OCI-LY1 (cell line): ENCODE measurements at regions not wholly inside any gene's neighbourhood (a gene's known extent, or its start where the extent isn't known, plus 50 kb on each side); places are given as distances from the start of the nearest gene placed in this dataset.

Experiments used
- H2AFZ ChIP-seq: fragments of 200-600 bp; sonication (generic), shearing (Covaris generic); 2 replicates; pipeline ENCODE4 v1.6.0; 2014; ENCODE audit warnings: antibody characterized with exemption, mild to moderate bottlenecking, low read length
- H3F3A ChIP-seq: fragments of 200-600 bp; sonication (generic), shearing (Covaris generic); 2 replicates; pipeline ENCODE4 v1.6.0; 2014; ENCODE audit warnings: mild to moderate bottlenecking, antibody characterized with exemption, low read length, moderate library complexity; ENCODE audit not compliant: insufficient read depth
- H3K27ac ChIP-seq: fragments of 200-600 bp; sonication (generic); 2 replicates; pipeline ENCODE4 v1.5.1; 2014; ENCODE audit warnings: low read length, mixed run types, mild to moderate bottlenecking, low read depth; ENCODE audit not compliant: poor library complexity, severe bottlenecking
- H3K27me3 ChIP-seq: fragments of 200-600 bp; sonication (generic); 2 replicates; pipeline ENCODE4 v1.6.0; 2014; ENCODE audit warnings: antibody characterized with exemption, mild to moderate bottlenecking, low read length, moderate library complexity; ENCODE audit not compliant: insufficient read depth
- H3K36me3 ChIP-seq: fragments of 200-600 bp; sonication (generic); 2 replicates; pipeline ENCODE4 v1.6.1; 2014; ENCODE audit warnings: mild to moderate bottlenecking, antibody characterized with exemption, low read length, moderate library complexity, mixed read lengths; ENCODE audit not compliant: insufficient read depth
- H3K4me1 ChIP-seq: fragments of 200-600 bp; sonication (generic); 2 replicates; pipeline ENCODE4 v1.5.1; 2014; ENCODE audit warnings: mild to moderate bottlenecking, low read length, moderate library complexity; ENCODE audit not compliant: insufficient read depth, severe bottlenecking
- H3K4me2 ChIP-seq: fragments of 200-600 bp; sonication (generic), shearing (Covaris generic); 2 replicates; pipeline ENCODE4 v1.6.1; 2014; ENCODE audit warnings: low read length
- H3K4me3 ChIP-seq: fragments of 200-600 bp; sonication (generic); 2 replicates; pipeline ENCODE4 v1.5.1; 2014; ENCODE audit warnings: low read length, low read depth, mild to moderate bottlenecking, mixed read lengths; ENCODE audit not compliant: poor library complexity, severe bottlenecking
- H3K79me2 ChIP-seq: fragments of 200-600 bp; shearing (Covaris generic); 2 replicates; pipeline ENCODE4 v1.6.1; 2016; ENCODE audit warnings: mixed run types, low read length, mixed read lengths; ENCODE audit not compliant: insufficient read depth
- H3K9ac ChIP-seq: fragments of 200-600 bp; sonication (generic), shearing (Covaris generic); 2 replicates; pipeline ENCODE4 v1.6.1; 2014; ENCODE audit warnings: mild to moderate bottlenecking, low read length, mixed read lengths
- H3K9me2 ChIP-seq: fragments of 200-600 bp; sonication (generic), shearing (Covaris generic); 2 replicates; pipeline ENCODE4 v1.6.1; 2014; ENCODE audit warnings: low read depth, mild to moderate bottlenecking, low read length, mixed read lengths
- H3K9me3 ChIP-seq: fragments of 200-600 bp; shearing (Covaris generic); 2 replicates; pipeline ENCODE4 v1.6.1; 2014; ENCODE audit warnings: low read length, mixed read lengths
- H4K20me1 ChIP-seq: fragments of 200-600 bp; sonication (generic), shearing (Covaris generic); 2 replicates; pipeline ENCODE4 v1.6.0; 2016; ENCODE audit warnings: mild to moderate bottlenecking, low read length; ENCODE audit not compliant: insufficient read depth
- EZH2 ChIP-seq: fragments of 200-600 bp; sonication (generic), shearing (Covaris generic); IDR thresholded peaks from 2 replicates; pipeline ENCODE4 v1.8.0; 2017; ENCODE audit warnings: borderline replicate concordance, mixed run types, mild to moderate bottlenecking, antibody characterized with exemption, low read length, moderate library complexity, mixed read lengths
- TF ChIP-seq, protein P1 (sequence below): fragments of 200-600 bp; sonication (generic), shearing (Covaris generic); IDR thresholded peaks from 2 replicates; pipeline ENCODE4 v1.5.1; 2017; ENCODE audit warnings: mild to moderate bottlenecking, antibody characterized with exemption, low read length, moderate library complexity, mixed read lengths

DNA sequence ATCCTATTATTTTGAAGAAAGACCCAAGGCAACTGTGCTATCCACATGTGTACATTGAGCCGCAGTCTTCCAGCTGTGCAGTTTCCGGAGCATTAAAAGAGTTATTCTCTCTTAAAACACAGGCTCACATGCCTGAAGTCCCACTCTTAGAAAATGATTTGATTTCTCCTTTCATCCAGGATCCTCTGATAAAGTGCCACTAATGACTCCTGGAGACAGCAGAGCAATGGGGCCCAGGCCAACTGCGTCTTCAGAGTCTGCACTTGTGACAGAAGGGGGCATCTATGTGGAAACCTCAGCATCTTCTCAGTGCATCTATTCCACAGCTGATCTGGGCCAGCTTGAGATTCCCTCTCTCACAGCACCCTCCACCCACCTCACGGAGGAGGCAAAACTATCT lies 482.1 kb upstream of the AKR1E2 start:
- no peaks in the 10 kb centered on the region for H3K36me3 ChIP-seq
- H3K9me2 ChIP-seq: no peaks in the 10 kb centered on the region
- H3F3A ChIP-seq: no peaks in the 10 kb centered on the region
- no peaks in the 10 kb centered on the region for H3K9me3 ChIP-seq
- H3K4me2 ChIP-seq: no peak overlapping the region
- no peaks in the 10 kb centered on the region for H4K20me1 ChIP-seq
- no peak overlapping the region for H2AFZ ChIP-seq
- H3K4me3 ChIP-seq: no peak overlapping the region
- no peaks in the 10 kb centered on the region for H3K79me2 ChIP-seq
- H3K4me1 ChIP-seq: no peaks in the 10 kb centered on the region
- H3K27ac ChIP-seq: no peak overlapping the region
- no peak overlapping the region for H3K9ac ChIP-seq
- TF ChIP-seq, protein P1, sequence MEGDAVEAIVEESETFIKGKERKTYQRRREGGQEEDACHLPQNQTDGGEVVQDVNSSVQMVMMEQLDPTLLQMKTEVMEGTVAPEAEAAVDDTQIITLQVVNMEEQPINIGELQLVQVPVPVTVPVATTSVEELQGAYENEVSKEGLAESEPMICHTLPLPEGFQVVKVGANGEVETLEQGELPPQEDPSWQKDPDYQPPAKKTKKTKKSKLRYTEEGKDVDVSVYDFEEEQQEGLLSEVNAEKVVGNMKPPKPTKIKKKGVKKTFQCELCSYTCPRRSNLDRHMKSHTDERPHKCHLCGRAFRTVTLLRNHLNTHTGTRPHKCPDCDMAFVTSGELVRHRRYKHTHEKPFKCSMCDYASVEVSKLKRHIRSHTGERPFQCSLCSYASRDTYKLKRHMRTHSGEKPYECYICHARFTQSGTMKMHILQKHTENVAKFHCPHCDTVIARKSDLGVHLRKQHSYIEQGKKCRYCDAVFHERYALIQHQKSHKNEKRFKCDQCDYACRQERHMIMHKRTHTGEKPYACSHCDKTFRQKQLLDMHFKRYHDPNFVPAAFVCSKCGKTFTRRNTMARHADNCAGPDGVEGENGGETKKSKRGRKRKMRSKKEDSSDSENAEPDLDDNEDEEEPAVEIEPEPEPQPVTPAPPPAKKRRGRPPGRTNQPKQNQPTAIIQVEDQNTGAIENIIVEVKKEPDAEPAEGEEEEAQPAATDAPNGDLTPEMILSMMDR: no peak
- no peak for TF ChIP-seq EZH2
- H3K27me3 ChIP-seq: no peaks in the 10 kb centered on the region

DNA sequence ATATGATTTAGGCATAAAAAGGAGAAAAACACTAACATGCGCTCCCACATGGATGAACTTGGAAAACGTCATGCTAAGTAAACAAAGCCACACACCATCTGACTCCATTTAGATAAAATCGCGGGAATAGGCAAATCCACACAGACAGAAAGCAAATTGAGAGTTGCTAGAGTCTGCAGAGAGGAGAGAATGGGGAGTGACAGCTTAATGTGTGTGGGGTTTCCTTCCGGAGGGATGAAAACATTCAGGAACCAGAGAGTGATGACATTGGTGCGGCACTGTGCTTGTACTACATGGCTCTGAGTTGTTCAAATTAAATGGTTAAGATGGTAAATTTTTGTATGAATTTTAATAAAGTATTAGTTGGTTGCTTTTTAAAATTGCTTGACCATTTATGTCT lies 482.9 kb upstream of the AKR1E2 start:
- Histone ChIP-seq H3K9me3 (no peaks in the 10 kb centered on the region), H3F3A (no peaks in the 10 kb centered on the region), H3K4me2 (no peak overlapping the region), H3K9me2 (no peaks in the 10 kb centered on the region), H3K9ac (no peak overlapping the region), H3K27ac (no peak overlapping the region), H3K27me3 (no peaks in the 10 kb centered on the region), H3K4me3 (no peak overlapping the region), H3K36me3 (no peaks in the 10 kb centered on the region), H3K4me1 (no peaks in the 10 kb centered on the region), H2AFZ (no peak overlapping the region), H3K79me2 (no peaks in the 10 kb centered on the region), H4K20me1 (no peaks in the 10 kb centered on the region)
- TF ChIP-seq, protein P1: no peak
- TF ChIP-seq EZH2: no peak

DNA sequence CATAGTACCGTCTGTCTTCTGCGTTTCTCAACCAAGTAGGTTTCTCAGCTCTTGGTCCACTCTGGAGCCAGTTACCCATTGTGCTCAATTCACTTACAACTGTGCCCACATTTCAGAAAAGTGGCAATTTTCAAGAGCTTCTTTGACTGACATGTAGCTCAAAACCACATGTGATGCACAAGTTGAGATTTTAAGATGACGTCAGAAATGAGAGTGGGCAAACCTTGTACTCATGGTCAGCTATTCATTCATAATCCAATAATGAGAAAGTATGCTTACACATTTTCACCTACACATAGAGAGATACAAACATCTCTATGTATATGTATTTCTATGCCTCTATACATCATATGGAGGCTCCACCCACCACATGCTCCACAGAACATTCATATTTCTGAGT lies 487.2 kb upstream of the AKR1E2 start:
- H3K9me2 ChIP-seq: no peaks in the 10 kb centered on the region
- TF ChIP-seq, protein P1: no peak
- no peak for TF ChIP-seq EZH2

More for the DNA sequence above, 487.2 kb upstream of the AKR1E2 start:
- Histone ChIP-seq H3F3A (peaks cover under 1% of the 10 kb centered on the region), H3K9me3 (peaks cover 4% of the 10 kb centered on the region), H2AFZ (no peak overlapping the region), H3K4me3 (no peak overlapping the region), H3K4me1 (no peaks in the 10 kb centered on the region), H3K36me3 (no peaks in the 10 kb centered on the region), H3K27me3 (no peaks in the 10 kb centered on the region), H3K9ac (no peak overlapping the region), H3K27ac (no peak overlapping the region), H3K4me2 (no peak overlapping the region), H3K79me2 (no peaks in the 10 kb centered on the region), H4K20me1 (no peaks in the 10 kb centered on the region)
